H1 (cell line): ENCODE measurements at regions not wholly inside any gene's neighbourhood (a gene's known extent, or its start where the extent isn't known, plus 50 kb on each side); places are given as distances from the start of the nearest gene placed in this dataset.

Experiments used
- CTCF ChIA-PET: fragments of 300-600 bp; sonication (Branson Sonifier 250); formaldehyde crosslinking; loops from one replicate; lab custom pipeline; 2021; ENCODE audit not compliant: partially characterized antibody; lab: Charles Lee
- POLR2A ChIA-PET: fragments of 300-600 bp; sonication (Branson Sonifier 250); formaldehyde crosslinking; loops from one replicate; lab custom pipeline; 2021; ENCODE audit warnings: inconsistent platforms; ENCODE audit not compliant: partially characterized antibody; lab: Charles Lee
- DNase-seq, 2 experiments: peaks; one replicate each; pipeline versions ENCODE4 v3.0.0 to v3.0.0-alpha.2; 2010 to 2022; ENCODE audit warnings: low spot score in 2 of 2, low read depth in 1 of 2, mixed read lengths in 1 of 2
- FAIRE-seq: peaks from 2 replicates; lab custom pipeline; 2011; peaks lifted over from hg19 to GRCh38; lab: Jason Lieb, UNC
- H2AFZ ChIP-seq: 2 replicates; pipeline ENCODE4 v1.8.1; 2012; ENCODE audit warnings: low read length, inconsistent platforms
- H2AK5ac ChIP-seq: 2 replicates; pipeline ENCODE4 v1.6.1; 2013; ENCODE audit warnings: low read depth, low read length
- H2BK120ac ChIP-seq: replicated peaks from 2 replicates; pipeline ENCODE3; 2013; ENCODE audit warnings: low read depth, low read length, inconsistent platforms
- H2BK12ac ChIP-seq: 2 replicates; pipeline ENCODE4 v1.6.1; 2013; ENCODE audit warnings: low read depth, low read length
- H2BK15ac ChIP-seq: 2 replicates; pipeline ENCODE4 v1.6.1; 2013; ENCODE audit warnings: low read length
- H2BK20ac ChIP-seq: 2 replicates; pipeline ENCODE4 v1.6.1; 2013; ENCODE audit warnings: low read length
- H2BK5ac ChIP-seq: 2 replicates; pipeline ENCODE4 v1.6.1; 2013; ENCODE audit warnings: low read depth, low read length
- H3K14ac ChIP-seq: 2 replicates; pipeline ENCODE4 v1.6.1; 2013; ENCODE audit warnings: inconsistent platforms; ENCODE audit not compliant: insufficient read length
- H3K18ac ChIP-seq: 2 replicates; pipeline ENCODE4 v1.6.1; 2013; ENCODE audit warnings: low read length; ENCODE audit errors: extremely low read depth
- H3K23ac ChIP-seq: 2 replicates; pipeline ENCODE4 v1.6.1; 2013; ENCODE audit warnings: inconsistent platforms; ENCODE audit not compliant: insufficient read length
- H3K23me2 ChIP-seq: 2 replicates; pipeline ENCODE4 v1.6.1; 2013; ENCODE audit warnings: low read depth, low read length
- H3K27ac ChIP-seq: 2 replicates; pipeline ENCODE4 v1.6.1; 2011; ENCODE audit warnings: low read depth, low read length, inconsistent platforms
- H3K27me3 ChIP-seq, 4 experiments: replicated peaks in 1 of 4; 1 replicate in 1 of 4; 2 replicates in 3 of 4; pipeline versions ENCODE4 v1.6.1 to v1.8.1; 2011 to 2013; ENCODE audit warnings: low read length in 3 of 4, mild to moderate bottlenecking in 3 of 4, inconsistent platforms in 2 of 4, mixed read lengths in 2 of 4, moderate library complexity in 1 of 4; ENCODE audit not compliant: control insufficient read depth in 3 of 4, insufficient read depth in 3 of 4; ENCODE audit errors: extremely low read depth in 1 of 4
- H3K36me3 ChIP-seq, 4 experiments: 2 replicates each; pipeline versions ENCODE4 v1.6.1 to v1.8.1; 2011 to 2013; ENCODE audit warnings: mild to moderate bottlenecking in 4 of 4, low read length in 3 of 4, moderate library complexity in 2 of 4, control low read depth in 1 of 4, inconsistent platforms in 1 of 4; ENCODE audit not compliant: insufficient read depth in 4 of 4, control insufficient read depth in 2 of 4
- H3K4ac ChIP-seq: replicated peaks from 2 replicates; pipeline ENCODE3; 2013; ENCODE audit warnings: low read length, low read depth, mixed read lengths, inconsistent platforms; ENCODE audit not compliant: insufficient read length
- H3K4me1 ChIP-seq, 4 experiments: replicated peaks in 1 of 4; 1 replicate in 1 of 4; 2 replicates in 3 of 4; pipeline versions ENCODE4 v1.6.1 to v1.8.1; 2011 to 2013; ENCODE audit warnings: low read length in 3 of 4, inconsistent platforms in 2 of 4, mixed read lengths in 1 of 4; ENCODE audit not compliant: insufficient read depth in 4 of 4, control insufficient read depth in 3 of 4
- H3K4me2 ChIP-seq, 2 experiments: 2 replicates each; pipeline versions ENCODE4 v1.6.1 to v1.8.1; 2011 to 2013; ENCODE audit warnings: low read depth in 2 of 2, low read length in 2 of 2, control low read depth in 1 of 2, inconsistent platforms in 1 of 2, mild to moderate bottlenecking in 1 of 2; ENCODE audit not compliant: insufficient read depth in 1 of 2
- H3K4me3 ChIP-seq, 4 experiments: fragments of 200-600, 300-600 bp in 1 of 4; sonication (generic), shearing (Covaris generic), sonication (Bioruptor Twin) in 1 of 4; 2 replicates each; pipeline versions ENCODE4 v1.5.1 to v1.8.1; 2011 to 2016; ENCODE audit warnings: low read length in 4 of 4, low read depth in 3 of 4, control low read depth in 2 of 4, inconsistent platforms in 2 of 4, mild to moderate bottlenecking in 2 of 4, mixed read lengths in 1 of 4, moderate library complexity in 1 of 4; ENCODE audit not compliant: insufficient read depth in 2 of 4; ENCODE audit errors: extremely low read depth in 1 of 4
- H3K56ac ChIP-seq: replicated peaks from 2 replicates; pipeline ENCODE3; 2013; ENCODE audit warnings: low read depth, mild to moderate bottlenecking, mixed read lengths, low read length, inconsistent platforms; ENCODE audit not compliant: insufficient read length
- H3K79me1 ChIP-seq: 2 replicates; pipeline ENCODE4 v1.6.1; 2013; ENCODE audit warnings: low read depth, low read length, control low read depth
- H3K79me2 ChIP-seq, 2 experiments: 2 replicates each; pipeline versions ENCODE4 v1.6.1 to v1.8.1; 2012 to 2013; ENCODE audit warnings: low read length in 2 of 2, mild to moderate bottlenecking in 2 of 2, inconsistent platforms in 1 of 2; ENCODE audit not compliant: insufficient read depth in 2 of 2, control insufficient read depth in 1 of 2
- H3K9ac ChIP-seq, 4 experiments: replicated peaks in 1 of 4; 1 replicate in 1 of 4; 2 replicates in 3 of 4; pipeline versions ENCODE4 v1.6.1 to v1.8.1; 2011 to 2013; ENCODE audit warnings: low read depth in 3 of 4, low read length in 3 of 4, control low read depth in 2 of 4, mild to moderate bottlenecking in 2 of 4, moderate library complexity in 2 of 4, inconsistent platforms in 1 of 4; ENCODE audit errors: extremely low read depth in 1 of 4
- H3K9me3 ChIP-seq, 2 experiments: 2 replicates each; pipeline versions ENCODE4 v1.6.1 to v1.8.1; 2012 to 2013; ENCODE audit warnings: mild to moderate bottlenecking in 2 of 2, moderate library complexity in 2 of 2, control low read depth in 1 of 2, inconsistent platforms in 1 of 2, low read depth in 1 of 2, low read length in 1 of 2, mixed read lengths in 1 of 2; ENCODE audit not compliant: insufficient read depth in 2 of 2
- H4K20me1 ChIP-seq, 2 experiments: replicated peaks in 1 of 2; 2 replicates each; pipeline versions ENCODE3 to v1.8.1; 2011 to 2013; ENCODE audit warnings: inconsistent platforms in 2 of 2, low read length in 2 of 2, mild to moderate bottlenecking in 1 of 2; ENCODE audit not compliant: insufficient read depth in 2 of 2, control insufficient read depth in 1 of 2
- H4K5ac ChIP-seq: 2 replicates; pipeline ENCODE4 v1.6.1; 2013; ENCODE audit warnings: low read length, low read depth, mixed read lengths, inconsistent platforms; ENCODE audit not compliant: insufficient read length
- H4K8ac ChIP-seq: 2 replicates; pipeline ENCODE4 v1.8.0; 2013; ENCODE audit warnings: mild to moderate bottlenecking, moderate library complexity, low read length, inconsistent platforms; ENCODE audit not compliant: insufficient read depth; ENCODE audit errors: extremely low read depth
- H4K91ac ChIP-seq: replicated peaks from 2 replicates; pipeline ENCODE3; 2013; ENCODE audit warnings: low read length, mixed read lengths, inconsistent platforms; ENCODE audit not compliant: insufficient read length
- EP300 ChIP-seq, 2 experiments: IDR thresholded peaks; 1 replicate in 1 of 2; 2 replicates in 1 of 2; pipeline ENCODE4 v1.6.1; 2011 to 2012; ENCODE audit warnings: low read depth in 2 of 2, low read length in 2 of 2, mild to moderate bottlenecking in 2 of 2, borderline replicate concordance in 1 of 2, inconsistent platforms in 1 of 2, moderate library complexity in 1 of 2
- WGBS, 2 experiments: shearing (Covaris generic) in 1 of 2; methylation state at CpG; one replicate each; pipeline versions ENCODE4 v1.1.6 to v1.1.7; 2013 to 2015; ENCODE audit warnings: low lambda C conversion rate in 2 of 2, mixed read lengths in 2 of 2, inconsistent platforms in 1 of 2, low coverage in 1 of 2, missing lambda C conversion rate in 1 of 2; ENCODE audit not compliant: insufficient replicate concordance in 2 of 2, insufficient coverage in 1 of 2, insufficient read length in 1 of 2; ENCODE audit errors: extremely low coverage in 1 of 2, missing lambda C conversion rate in 1 of 2; 5-methylcytosine and 5-hydroxymethylcytosine counted together
- TF ChIP-seq, protein P1 (sequence below): IDR thresholded peaks from 2 replicates; pipeline ENCODE4 v1.6.1; 2012; ENCODE audit warnings: inconsistent platforms

DNA sequence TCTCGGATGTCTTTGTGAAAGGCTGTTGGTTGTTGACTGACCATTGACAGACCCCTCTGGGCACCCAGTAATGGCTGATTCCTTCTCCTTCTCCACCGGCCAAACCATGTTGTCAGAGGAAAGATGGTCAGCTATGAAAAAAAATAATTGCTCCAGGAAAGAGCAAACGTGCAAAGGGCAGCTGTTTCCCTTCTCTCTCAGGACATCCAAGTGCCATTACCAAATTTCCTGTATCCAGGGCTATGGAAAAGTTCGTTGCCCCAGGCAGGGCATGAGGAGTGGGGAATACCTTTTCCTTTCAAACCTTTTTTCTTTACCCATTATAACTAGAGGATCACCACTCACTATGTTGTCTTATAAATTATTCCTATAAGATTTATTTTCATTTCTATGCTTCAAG is 321.5 kb upstream of the HNRNPA3 start:
- H3K23ac ChIP-seq: no peak overlapping the region
- no peaks in the 10 kb centered on the region for H3K4me1 ChIP-seq
- no peak overlapping the region for H3K4me3 ChIP-seq
- no peak for TF ChIP-seq EP300 (IDR thresholded peaks at IDR 0.05; ENCODE audit: borderline replicate concordance in 1 of 2, low read depth in 2 of 2, low read length in 2 of 2)
- TF ChIP-seq, protein P1, sequence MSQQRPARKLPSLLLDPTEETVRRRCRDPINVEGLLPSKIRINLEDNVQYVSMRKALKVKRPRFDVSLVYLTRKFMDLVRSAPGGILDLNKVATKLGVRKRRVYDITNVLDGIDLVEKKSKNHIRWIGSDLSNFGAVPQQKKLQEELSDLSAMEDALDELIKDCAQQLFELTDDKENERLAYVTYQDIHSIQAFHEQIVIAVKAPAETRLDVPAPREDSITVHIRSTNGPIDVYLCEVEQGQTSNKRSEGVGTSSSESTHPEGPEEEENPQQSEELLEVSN: no peak

More for the DNA sequence above, 321.5 kb upstream of the HNRNPA3 start:
- H2BK120ac ChIP-seq: no peak overlapping the region
- H2BK20ac ChIP-seq: no peak overlapping the region
- no peak overlapping the region for H2BK5ac ChIP-seq
- no peak overlapping the region for H3K27ac ChIP-seq
- no peak overlapping the region for H3K9ac ChIP-seq
- H4K20me1 ChIP-seq: no peaks in the 10 kb centered on the region
- ChIA-PET POLR2A (no interaction called here), CTCF (no interaction called here)
- H3K9me3 ChIP-seq: no peaks in the 10 kb centered on the region
- H3K14ac ChIP-seq: no peak overlapping the region
- H3K27me3 ChIP-seq: no peaks in the 10 kb centered on the region
- no peaks in the 10 kb centered on the region for H3K79me1 ChIP-seq
- DNase-seq (no peak), FAIRE-seq (no peak)
- 83% methylated on average over 3 of the region's 4 CpGs; no CpG with 5 or more reads in 1 of the 2 experiments for WGBS, 2 experiments
- H4K5ac ChIP-seq: no peak overlapping the region
- no peaks in the 10 kb centered on the region for H3K36me3 ChIP-seq
- H2BK12ac ChIP-seq: no peak overlapping the region
- H4K91ac ChIP-seq: no peak overlapping the region
- H4K8ac ChIP-seq: no peak overlapping the region
- no peak overlapping the region for H2BK15ac ChIP-seq
- H3K4ac ChIP-seq: no peak overlapping the region
- no peak overlapping the region for H3K4me2 ChIP-seq
- no peaks in the 10 kb centered on the region for H3K23me2 ChIP-seq
- no peak overlapping the region for H2AK5ac ChIP-seq
- H3K18ac ChIP-seq: no peak overlapping the region
- no peaks in the 10 kb centered on the region for H3K79me2 ChIP-seq
- H2AFZ ChIP-seq: no peak overlapping the region
- H3K56ac ChIP-seq: no peak overlapping the region
